ENCODE measurements at regions not wholly inside any gene's neighbourhood (a gene's known extent, or its start where the extent isn't known, plus 50 kb on each side); places are given as distances from the start of the nearest gene placed in this dataset.

- peak; percentile 12 for DNase-seq
Measured at GRCh38 chr17:81345228-81346089, 49.8 kb upstream of the BAHCC1 start.
